Loucy (cell line): ENCODE measurements at regions not wholly inside any gene's neighbourhood (a gene's known extent, or its start where the extent isn't known, plus 50 kb on each side); places are given as distances from the start of the nearest gene placed in this dataset.

ENCODE experiments used
- H2AFZ ChIP-seq: fragments of 200-600 bp; sonication (generic); 2 replicates; pipeline ENCODE4 v1.6.0; 2016; ENCODE audit warnings: antibody characterized with exemption, mild to moderate bottlenecking, low read length, moderate library complexity
- H3F3A ChIP-seq: fragments of 200-600 bp; 2 replicates; pipeline ENCODE4 v1.6.0; 2016; ENCODE audit warnings: antibody characterized with exemption, low read depth, mild to moderate bottlenecking
- H3K27me3 ChIP-seq: fragments of 200-600 bp; sonication (generic); 2 replicates; pipeline ENCODE4 v1.6.1; 2014; ENCODE audit warnings: low read length, mild to moderate bottlenecking; ENCODE audit not compliant: insufficient read depth, poor library complexity, severe bottlenecking
- H3K36me3 ChIP-seq: fragments of 200-600 bp; sonication (generic); 2 replicates; pipeline ENCODE4 v1.6.1; 2016; ENCODE audit warnings: low read length; ENCODE audit not compliant: insufficient read depth
- H3K4me1 ChIP-seq: fragments of 200-600 bp; sonication (generic); 2 replicates; pipeline ENCODE4 v1.5.1; 2014; ENCODE audit warnings: low read length, mild to moderate bottlenecking; ENCODE audit not compliant: insufficient read depth, poor library complexity, severe bottlenecking
- H3K4me2 ChIP-seq: fragments of 200-600 bp; sonication (generic); 2 replicates; pipeline ENCODE4 v1.6.0; 2014; ENCODE audit warnings: antibody characterized with exemption, low read length, low read depth, mild to moderate bottlenecking; ENCODE audit not compliant: poor library complexity, severe bottlenecking
- H3K4me3 ChIP-seq: fragments of 200-600 bp; sonication (generic); 2 replicates; pipeline ENCODE4 v1.5.1; 2014; ENCODE audit warnings: low read length, mild to moderate bottlenecking, mixed read lengths; ENCODE audit not compliant: poor library complexity, severe bottlenecking
- H3K79me2 ChIP-seq: fragments of 200-600 bp; sonication (generic); 2 replicates; pipeline ENCODE4 v1.6.1; 2014; ENCODE audit warnings: low read length; ENCODE audit not compliant: insufficient read depth
- H3K9ac ChIP-seq: fragments of 200-600 bp; sonication (generic); 2 replicates; pipeline ENCODE4 v1.6.0; 2014; ENCODE audit warnings: mild to moderate bottlenecking, low read depth, low read length, moderate library complexity; ENCODE audit not compliant: poor library complexity, severe bottlenecking
- H3K9me2 ChIP-seq: fragments of 200-600 bp; sonication (generic); replicated peaks from 2 replicates; pipeline ENCODE4 v1.6.1; 2016; ENCODE audit warnings: low read depth, low read length, mixed read lengths
- H3K9me3 ChIP-seq: fragments of 200-600 bp; sonication (generic); 2 replicates; pipeline ENCODE4 v1.6.1; 2014; ENCODE audit warnings: mild to moderate bottlenecking, antibody characterized with exemption, low read length, low read depth; ENCODE audit not compliant: insufficient read depth
- H4K20me1 ChIP-seq: fragments of 200-600 bp; sonication (generic); 2 replicates; pipeline ENCODE4 v1.6.0; 2014; ENCODE audit warnings: antibody characterized with exemption, low read length, mild to moderate bottlenecking; ENCODE audit not compliant: insufficient read depth, poor library complexity, severe bottlenecking
- EZH2phosphoT487 ChIP-seq: fragments of 200-600 bp; IDR thresholded peaks from 2 replicates; pipeline ENCODE4 v1.6.1; 2018; ENCODE audit warnings: antibody characterized with exemption, mild to moderate bottlenecking, moderate library complexity, borderline replicate concordance
- TF ChIP-seq, protein P1 (sequence below): fragments of 200-600 bp; sonication (generic); conservative IDR thresholded peaks from 2 replicates; pipeline ENCODE4 v1.5.1; 2014; ENCODE audit warnings: mild to moderate bottlenecking, antibody characterized with exemption, low read length

DNA sequence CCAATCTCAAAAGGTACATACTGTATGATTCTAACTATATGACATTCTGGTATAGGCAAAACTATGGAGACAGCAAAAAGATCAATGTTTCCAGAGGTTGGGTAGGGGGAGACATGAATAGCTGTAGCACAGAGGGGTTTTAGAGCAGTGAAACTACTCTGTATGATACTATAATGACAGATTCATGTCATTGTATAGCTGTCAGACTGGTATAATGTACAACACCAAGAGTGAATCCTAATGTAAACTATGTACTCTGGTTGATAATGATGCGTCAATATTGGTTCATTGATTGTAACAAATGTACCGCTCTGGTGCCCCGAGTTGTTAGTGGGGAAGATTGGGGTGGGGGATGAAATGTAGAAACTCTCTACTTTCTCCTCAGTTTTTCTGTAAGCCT lies 172.4 kb upstream of the SPOPL start:
- H3K79me2 ChIP-seq = no peaks in the 10 kb centered on the region

GRCh38 chr2:138329591-138329990 lies 172.0 kb upstream of the SPOPL start:
- H3K27me3 ChIP-seq = no peaks in the 10 kb centered on the region
- H3K36me3 ChIP-seq = no peaks in the 10 kb centered on the region
- no peaks in the 10 kb centered on the region for H3K4me1 ChIP-seq
- H3K9me3 ChIP-seq = no peaks in the 10 kb centered on the region
- no peaks in the 10 kb centered on the region for H3F3A ChIP-seq
- no peak overlapping the region for H3K4me3 ChIP-seq
- no peaks in the 10 kb centered on the region for H4K20me1 ChIP-seq
- TF ChIP-seq, protein P1, sequence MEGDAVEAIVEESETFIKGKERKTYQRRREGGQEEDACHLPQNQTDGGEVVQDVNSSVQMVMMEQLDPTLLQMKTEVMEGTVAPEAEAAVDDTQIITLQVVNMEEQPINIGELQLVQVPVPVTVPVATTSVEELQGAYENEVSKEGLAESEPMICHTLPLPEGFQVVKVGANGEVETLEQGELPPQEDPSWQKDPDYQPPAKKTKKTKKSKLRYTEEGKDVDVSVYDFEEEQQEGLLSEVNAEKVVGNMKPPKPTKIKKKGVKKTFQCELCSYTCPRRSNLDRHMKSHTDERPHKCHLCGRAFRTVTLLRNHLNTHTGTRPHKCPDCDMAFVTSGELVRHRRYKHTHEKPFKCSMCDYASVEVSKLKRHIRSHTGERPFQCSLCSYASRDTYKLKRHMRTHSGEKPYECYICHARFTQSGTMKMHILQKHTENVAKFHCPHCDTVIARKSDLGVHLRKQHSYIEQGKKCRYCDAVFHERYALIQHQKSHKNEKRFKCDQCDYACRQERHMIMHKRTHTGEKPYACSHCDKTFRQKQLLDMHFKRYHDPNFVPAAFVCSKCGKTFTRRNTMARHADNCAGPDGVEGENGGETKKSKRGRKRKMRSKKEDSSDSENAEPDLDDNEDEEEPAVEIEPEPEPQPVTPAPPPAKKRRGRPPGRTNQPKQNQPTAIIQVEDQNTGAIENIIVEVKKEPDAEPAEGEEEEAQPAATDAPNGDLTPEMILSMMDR = no peak
- TF ChIP-seq EZH2phosphoT487 = no peak
- H2AFZ ChIP-seq = no peak overlapping the region
- H3K79me2 ChIP-seq = no peaks in the 10 kb centered on the region
- H3K9me2 ChIP-seq = no peaks in the 10 kb centered on the region
- H3K4me2 ChIP-seq = no peak overlapping the region
- H3K9ac ChIP-seq = no peak overlapping the region

More for the DNA sequence above, 172.4 kb upstream of the SPOPL start:
- H3K9ac ChIP-seq = no peak overlapping the region
- H3K36me3 ChIP-seq = no peaks in the 10 kb centered on the region
- H3F3A ChIP-seq = no peaks in the 10 kb centered on the region
- no peak overlapping the region for H3K4me2 ChIP-seq
- no peaks in the 10 kb centered on the region for H4K20me1 ChIP-seq
- H2AFZ ChIP-seq = no peak overlapping the region
- no peaks in the 10 kb centered on the region for H3K9me3 ChIP-seq
- H3K27me3 ChIP-seq = no peaks in the 10 kb centered on the region
- TF ChIP-seq, protein P1 = no peak
- no peak for TF ChIP-seq EZH2phosphoT487
- H3K4me1 ChIP-seq = no peaks in the 10 kb centered on the region
- H3K4me3 ChIP-seq = no peak overlapping the region
- no peaks in the 10 kb centered on the region for H3K9me2 ChIP-seq

- Histone ChIP-seq H3K9ac (no peak overlapping the region), H3K79me2 (no peaks in the 10 kb centered on the region), H3K9me2 (no peaks in the 10 kb centered on the region), H3K27me3 (no peaks in the 10 kb centered on the region), H3K9me3 (no peaks in the 10 kb centered on the region), H2AFZ (no peak overlapping the region), H3K4me1 (no peaks in the 10 kb centered on the region), H3K36me3 (no peaks in the 10 kb centered on the region), H4K20me1 (no peaks in the 10 kb centered on the region), H3K4me3 (no peak overlapping the region), H3F3A (no peaks in the 10 kb centered on the region), H3K4me2 (no peak overlapping the region)
- TF ChIP-seq EZH2phosphoT487 = no peak
- TF ChIP-seq, protein P1 = no peak
These were observed 168.4 kb upstream of the SPOPL start for GRCh38 chr2:138333121-138333520.
